ENCODE measurements at regions not wholly inside any gene's neighbourhood (a gene's known extent, or its start where the extent isn't known, plus 50 kb on each side); places are given as distances from the start of the nearest gene placed in this dataset.

- CTCF ChIA-PET, result no interaction called here
Measured at GRCh38 chrX:39145859-39146258, 344.6 kb downstream of the MID1IP1 start.

More at GRCh38 chrX:39145859-39146258, 344.6 kb downstream of the MID1IP1 start:
- no peak overlapping the region for H3K4ac ChIP-seq (ENCODE audit: low read depth, low read length)
- H2AK5ac ChIP-seq (ENCODE audit: low read depth, low read length), result no peak overlapping the region
- no peak overlapping the region for H3K9ac ChIP-seq (ENCODE audit: low read depth, low read length)
- no peak overlapping the region for H2BK15ac ChIP-seq (ENCODE audit: low read depth, low read length)
- no peaks in the 10 kb centered on the region for H4K20me1 ChIP-seq (ENCODE audit: insufficient read depth, low read length)
- H3K9me3 ChIP-seq (ENCODE audit: control insufficient read depth, insufficient read depth, low read length), result no peaks in the 10 kb centered on the region
- dilution Hi-C loops (cut with HindIII; ENCODE audit: low sequenced_read_pairs, unreplicated experiment), result no loop called here
- no peaks in the 10 kb centered on the region for H3K79me1 ChIP-seq (ENCODE audit: low read depth in 1 of 2, low read length in 2 of 2)
- H2BK120ac ChIP-seq (ENCODE audit: low read depth, low read length), result no peak overlapping the region
- H2AFZ ChIP-seq (replicated peaks; ENCODE audit: low read length, poor library complexity), result no peak overlapping the region
- H2BK20ac ChIP-seq (ENCODE audit: low read depth, low read length), result no peak overlapping the region
- no peak overlapping the region for H3K4me3 ChIP-seq (ENCODE audit: insufficient read depth, low read depth, low read length)
- H3K4me1 ChIP-seq (ENCODE audit: control insufficient read depth, insufficient read depth, low read length), result no peaks in the 10 kb centered on the region
- intact Hi-C loops (cut with micrococcal nuclease), result loop anchor here (5.0 kb wide), 1 partner anchor 379 kb away; no protein-coding TSS in a partner anchor
- H2AK9ac ChIP-seq (replicated peaks; ENCODE audit: low read depth, low read length, poor library complexity), result no peak overlapping the region
- H4K5ac ChIP-seq (ENCODE audit: low read depth, low read length), result no peak overlapping the region
- no peaks in the 10 kb centered on the region for H3K36me3 ChIP-seq (ENCODE audit: control insufficient read depth, insufficient read depth, low read length)
- no peaks in the 10 kb centered on the region for H3K9me1 ChIP-seq (ENCODE audit: insufficient read depth, low read length)
- H2BK5ac ChIP-seq (ENCODE audit: low read depth, low read length, poor library complexity, severe bottlenecking), result no peak overlapping the region
- no peak overlapping the region for H4K91ac ChIP-seq (ENCODE audit: insufficient read depth, low read depth, low read length)
- no peak overlapping the region for H3K56ac ChIP-seq (ENCODE audit: extremely low read depth, insufficient read depth, low read length)
- H3K18ac ChIP-seq (ENCODE audit: low read depth, low read length), result no peak overlapping the region
- DNase-seq, result no peak
- no peak for ATAC-seq (ENCODE audit: low read depth)
- POLR2A ChIA-PET (ENCODE audit: unreplicated experiment), result no interaction called here
- H3K4me2 ChIP-seq (ENCODE audit: low read depth, low read length), result no peak overlapping the region
- in situ Hi-C loops (cut with MboI; ENCODE audit: low sequenced_read_pairs), result loop anchor here (5.0 to 10.0 kb wide), 2 partner anchors 59 to 389 kb away; no protein-coding TSS in a partner anchor
- peaks cover 35% of the 10 kb centered on the region for H3K27me3 ChIP-seq (ENCODE audit: control insufficient read depth, insufficient read depth, low read length)
- no peak for TF ChIP-seq CHD1 (IDR thresholded peaks at IDR 0.05; ENCODE audit: low read depth, low read length)
- no peak for TF ChIP-seq ELK1 (IDR thresholded peaks at IDR 0.05; ENCODE audit: borderline replicate concordance, low read depth, low read length)
- TF ChIP-seq MAFK (IDR thresholded peaks at IDR 0.05; ENCODE audit: low read depth, low read length), result no peak
- TF ChIP-seq NFE2L2 (IDR thresholded peaks at IDR 0.05; ENCODE audit: low read depth, low read length), result no peak
- TF ChIP-seq USF2 (IDR thresholded peaks at IDR 0.05; ENCODE audit: low read depth, low read length), result no peak
- no peak for TF ChIP-seq BHLHE40 (IDR thresholded peaks at IDR 0.05; ENCODE audit: low read depth, low read length)
- TF ChIP-seq POLR2A (IDR thresholded peaks at IDR 0.05; ENCODE audit: low read depth, low read length), result no peak
- no peak for TF ChIP-seq RAD21 (IDR thresholded peaks at IDR 0.05; ENCODE audit: low read length)
- no peak for TF ChIP-seq RCOR1 (IDR thresholded peaks at IDR 0.05; ENCODE audit: insufficient replicate concordance, low read length)
- no peak for TF ChIP-seq MXI1 (IDR thresholded peaks at IDR 0.05; ENCODE audit: borderline replicate concordance, low read depth, low read length)
- no TSS peak for BruUV-seq (replicated peaks)
- H4K8ac ChIP-seq (ENCODE audit: low read depth in 2 of 2, low read length in 2 of 2), result no peak overlapping the region
- H3K23ac ChIP-seq (ENCODE audit: low read depth, low read length), result no peak overlapping the region
- no peak overlapping the region for H3K27ac ChIP-seq (ENCODE audit: insufficient read depth, low read length)
- H3K14ac ChIP-seq (replicated peaks; ENCODE audit: low read depth, low read length), result no peak overlapping the region

Measured in IMR-90 (cell line).